OCI-M1 (cell line): ENCODE measurements at regions not wholly inside any gene's neighbourhood (a gene's known extent, or its start where the extent isn't known, plus 50 kb on each side); places are given as distances from the start of the nearest gene placed in this dataset.
"Not testable (repeated sequence)": the region's sequence is repeated elsewhere in the genome, so short reads cannot be mapped to it uniquely, and the experiment has no call there.

Source experiments
- DNase-seq: peaks from one replicate; lab custom pipeline; 2025; lab: John Stamatoyannopoulos, UW

- no peak for DNase-seq
Measured at GRCh38 chr2:120531863-120532600, 186.1 kb downstream of the INHBB start.

GRCh38 chr2:120533625-120534024 is 187.7 kb downstream of the INHBB start:
- no peak for DNase-seq

GRCh38 chr2:120534457-120534856 is 188.5 kb downstream of the INHBB start:
- DNase-seq = no peak

GRCh38 chr2:120535081-120535480 is 189.1 kb downstream of the INHBB start:
- DNase-seq = no peak

- no peak for DNase-seq
Measured at GRCh38 chr2:120536141-120536540, 190.2 kb downstream of the INHBB start.

GRCh38 chr2:120538691-120539423 is 192.9 kb downstream of the INHBB start:
- DNase-seq = no peak

- DNase-seq = no peak
Measured at GRCh38 chr2:120539424-120539936, 193.5 kb downstream of the INHBB start.

- no peak for DNase-seq
Measured at GRCh38 chr2:120539937-120540718, 194.2 kb downstream of the INHBB start.

- no peak for DNase-seq
Measured at GRCh38 chr2:120540719-120541552, 194.7 kb upstream of the GLI2 start.

- no peak for DNase-seq
Measured at GRCh38 chr2:120541553-120541932, 194.1 kb upstream of the GLI2 start.

- no peak for DNase-seq
Measured at GRCh38 chr2:120541972-120542670, 193.5 kb upstream of the GLI2 start.

GRCh38 chr2:120542911-120543527 is 192.6 kb upstream of the GLI2 start:
- DNase-seq = no peak

- DNase-seq = no peak
Measured at GRCh38 chr2:120543899-120544298, 191.8 kb upstream of the GLI2 start.

- no peak for DNase-seq
Measured at GRCh38 chr2:120544522-120544921, 191.1 kb upstream of the GLI2 start.

- not testable (repeated sequence) for DNase-seq
Measured at GRCh38 chr2:120545007-120545406, 190.7 kb upstream of the GLI2 start.

- DNase-seq = no peak
Measured at GRCh38 chr2:120545521-120546047, 190.1 kb upstream of the GLI2 start.

- no peak for DNase-seq
Measured at GRCh38 chr2:120546048-120546864, 189.4 kb upstream of the GLI2 start.

GRCh38 chr2:120546865-120547390 is 188.7 kb upstream of the GLI2 start:
- no peak for DNase-seq

- no peak for DNase-seq
Measured at GRCh38 chr2:120547662-120548061, 188.0 kb upstream of the GLI2 start.
